Keratinocyte (primary cell): ENCODE measurements at regions not wholly inside any gene's neighbourhood (a gene's known extent, or its start where the extent isn't known, plus 50 kb on each side); places are given as distances from the start of the nearest gene placed in this dataset.

Experiments
- EZH2 ChIP-seq: IDR thresholded peaks from one replicate; pipeline ENCODE4 v1.6.1; 2012; ENCODE audit warnings: inconsistent platforms, mild to moderate bottlenecking, low read length, moderate library complexity
- TF ChIP-seq, protein P1 (sequence below), 3 experiments: IDR thresholded peaks in 1 of 3; conservative IDR thresholded peaks in 1 of 3; optimal IDR thresholded peaks in 1 of 3; 2 replicates in 2 of 3; 3 replicates in 1 of 3; pipeline versions ENCODE3 to v1.5.1; 2011; ENCODE audit warnings: low read length in 3 of 3, mild to moderate bottlenecking in 3 of 3, moderate library complexity in 2 of 3, control low read depth in 1 of 3, inconsistent platforms in 1 of 3; ENCODE audit not compliant: insufficient read depth in 2 of 3; ENCODE audit errors: extremely low read depth in 1 of 3

DNA sequence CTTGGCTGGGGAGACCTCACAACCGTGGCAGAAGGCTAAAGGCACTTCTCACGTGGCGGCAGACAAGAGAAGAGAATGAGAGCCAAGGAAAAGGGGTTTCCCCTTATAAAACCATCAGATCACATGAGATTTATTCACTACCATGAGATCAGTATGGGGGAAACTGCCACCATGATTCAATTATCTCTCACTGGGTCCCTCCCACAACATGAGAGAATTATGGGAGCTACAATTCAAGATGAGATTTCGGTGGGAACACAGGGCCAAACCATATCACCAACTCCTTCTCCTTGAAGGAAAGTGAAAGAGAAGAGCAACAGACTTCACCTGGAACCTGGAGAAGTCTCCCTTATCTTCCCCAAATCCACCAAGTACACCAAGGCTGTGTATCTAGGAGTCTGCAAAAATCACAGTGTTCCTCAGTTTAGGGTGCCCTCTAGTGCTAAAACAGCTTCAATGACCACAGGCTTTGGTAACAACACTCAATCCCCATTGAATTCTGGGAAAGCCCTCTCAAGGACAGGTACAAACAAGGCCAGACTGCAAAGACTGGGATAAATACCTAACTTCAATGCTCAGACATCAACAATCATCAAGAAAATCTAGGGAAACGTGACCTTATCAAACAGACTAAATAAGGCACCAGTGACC is 148.8 kb upstream of the SRD5A2 start:
- TF ChIP-seq, protein P1, sequence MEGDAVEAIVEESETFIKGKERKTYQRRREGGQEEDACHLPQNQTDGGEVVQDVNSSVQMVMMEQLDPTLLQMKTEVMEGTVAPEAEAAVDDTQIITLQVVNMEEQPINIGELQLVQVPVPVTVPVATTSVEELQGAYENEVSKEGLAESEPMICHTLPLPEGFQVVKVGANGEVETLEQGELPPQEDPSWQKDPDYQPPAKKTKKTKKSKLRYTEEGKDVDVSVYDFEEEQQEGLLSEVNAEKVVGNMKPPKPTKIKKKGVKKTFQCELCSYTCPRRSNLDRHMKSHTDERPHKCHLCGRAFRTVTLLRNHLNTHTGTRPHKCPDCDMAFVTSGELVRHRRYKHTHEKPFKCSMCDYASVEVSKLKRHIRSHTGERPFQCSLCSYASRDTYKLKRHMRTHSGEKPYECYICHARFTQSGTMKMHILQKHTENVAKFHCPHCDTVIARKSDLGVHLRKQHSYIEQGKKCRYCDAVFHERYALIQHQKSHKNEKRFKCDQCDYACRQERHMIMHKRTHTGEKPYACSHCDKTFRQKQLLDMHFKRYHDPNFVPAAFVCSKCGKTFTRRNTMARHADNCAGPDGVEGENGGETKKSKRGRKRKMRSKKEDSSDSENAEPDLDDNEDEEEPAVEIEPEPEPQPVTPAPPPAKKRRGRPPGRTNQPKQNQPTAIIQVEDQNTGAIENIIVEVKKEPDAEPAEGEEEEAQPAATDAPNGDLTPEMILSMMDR (optimal IDR thresholded peaks at IDR 0.05 in 1 of 3, IDR thresholded peaks at IDR 0.05 in 1 of 3, conservative IDR thresholded peaks at IDR 0.05 in 1 of 3; ENCODE audit: extremely low read depth in 1 of 3, insufficient read depth in 2 of 3, low read length in 3 of 3): peak; percentile 65 to 74 (median 69)
- TF ChIP-seq EZH2: no peak
